Mesothelial cell of epicardium (in vitro differentiated cells): ENCODE measurements at regions not wholly inside any gene's neighbourhood (a gene's known extent, or its start where the extent isn't known, plus 50 kb on each side); places are given as distances from the start of the nearest gene placed in this dataset.

Experiments
- DNase-seq, 2 experiments: peaks; one replicate each; pipeline ENCODE4 v3.0.0; 2021; ENCODE audit warnings: low spot score in 2 of 2; ENCODE audit not compliant: unreplicated experiment in 2 of 2
- H3K27ac Mint-ChIP-seq: 2 replicates; pipeline ENCODE4 v1.8.0; 2021; ENCODE audit warnings: mixed read lengths
- H3K27me3 Mint-ChIP-seq: 2 replicates; pipeline ENCODE4 v1.8.0; 2021; ENCODE audit warnings: low read depth, mixed read lengths
- H3K36me3 Mint-ChIP-seq: 2 replicates; pipeline ENCODE4 v1.8.0; 2021; ENCODE audit warnings: mixed read lengths
- H3K4me1 Mint-ChIP-seq: 2 replicates; pipeline ENCODE4 v1.8.0; 2021; ENCODE audit warnings: mixed read lengths
- H3K4me3 Mint-ChIP-seq: 2 replicates; pipeline ENCODE4 v1.8.0; 2021; ENCODE audit warnings: mild to moderate bottlenecking, moderate library complexity, mixed read lengths
- H3K9me3 Mint-ChIP-seq: 2 replicates; pipeline ENCODE4 v1.8.0; 2021; ENCODE audit warnings: mixed read lengths
- CTCF ChIP-seq: fragments of 200-600 bp; sonication (generic); IDR thresholded peaks from one replicate; pipeline ENCODE4 v1.5.0; 2021; ENCODE audit warnings: antibody characterized with exemption; ENCODE audit not compliant: unreplicated experiment

GRCh38 chr21:35663856-35664606, 396.3 kb downstream of the SETD4 start:
- Mint-ChIP-seq H3K36me3 (no peaks in the 10 kb centered on the region), H3K4me3 (no peak overlapping the region), H3K4me1 (no peaks in the 10 kb centered on the region), H3K27ac (no peak overlapping the region), H3K27me3 (peaks cover 53% of the 10 kb centered on the region), H3K9me3 (no peaks in the 10 kb centered on the region)
- DNase-seq, result no peak
- no peak for TF ChIP-seq CTCF

- TF ChIP-seq CTCF, result no peak
- Mint-ChIP-seq H3K9me3 (peaks cover 17% of the 10 kb centered on the region), H3K4me1 (peaks cover 2% of the 10 kb centered on the region), H3K36me3 (no peaks in the 10 kb centered on the region), H3K27ac (no peak overlapping the region), H3K27me3 (peaks cover 16% of the 10 kb centered on the region), H3K4me3 (no peak overlapping the region)
- no peak for DNase-seq
Observed at GRCh38 chr21:35658242-35658641, 402.1 kb downstream of the SETD4 start.

- Mint-ChIP-seq H3K4me1 (peaks cover 2% of the 10 kb centered on the region), H3K4me3 (no peak overlapping the region), H3K9me3 (peaks cover 17% of the 10 kb centered on the region), H3K36me3 (no peaks in the 10 kb centered on the region), H3K27ac (no peak overlapping the region), H3K27me3 (no peaks in the 10 kb centered on the region)
- no peak for TF ChIP-seq CTCF
- DNase-seq, result no peak
Observed at GRCh38 chr21:35652872-35653271, 407.5 kb downstream of the SETD4 start.

GRCh38 chr21:35652196-35652595, 408.1 kb downstream of the SETD4 start:
- DNase-seq, result no peak
- peaks cover 2% of the 10 kb centered on the region for H3K4me1 Mint-ChIP-seq
- peaks cover 13% of the 10 kb centered on the region for H3K9me3 Mint-ChIP-seq
- no peak overlapping the region for H3K27ac Mint-ChIP-seq
- H3K36me3 Mint-ChIP-seq, result no peaks in the 10 kb centered on the region
- H3K4me3 Mint-ChIP-seq, result no peak overlapping the region
- TF ChIP-seq CTCF, result no peak
- no peaks in the 10 kb centered on the region for H3K27me3 Mint-ChIP-seq

GRCh38 chr21:35651196-35651595, 409.1 kb downstream of the SETD4 start:
- Mint-ChIP-seq H3K4me1 (peaks cover 2% of the 10 kb centered on the region), H3K27ac (no peak overlapping the region), H3K36me3 (no peaks in the 10 kb centered on the region), H3K27me3 (peaks cover 4% of the 10 kb centered on the region), H3K9me3 (peaks cover 3% of the 10 kb centered on the region), H3K4me3 (no peak overlapping the region)
- TF ChIP-seq CTCF, result no peak
- DNase-seq, result no peak
